Mammary epithelial cell (primary cell): ENCODE measurements at regions not wholly inside any gene's neighbourhood (a gene's known extent, or its start where the extent isn't known, plus 50 kb on each side); places are given as distances from the start of the nearest gene placed in this dataset.
"Not testable (repeated sequence)": the region's sequence is repeated elsewhere in the genome, so short reads cannot be mapped to it uniquely, and the experiment has no call there.

ENCODE experiments used
- EZH2 ChIP-seq: IDR thresholded peaks from 2 replicates; pipeline ENCODE4 v1.6.1; 2012; ENCODE audit warnings: low read length, inconsistent platforms, borderline replicate concordance
- TF ChIP-seq, protein P1 (sequence below), 2 donors: IDR thresholded peaks in 1 of 2; conservative IDR thresholded peaks in 1 of 2; 2 replicates each; pipeline ENCODE4 v1.5.1; 2011 to 2012; ENCODE audit warnings: inconsistent platforms in 2 of 2, low read length in 2 of 2, mild to moderate bottlenecking in 2 of 2, control low read depth in 1 of 2, low read depth in 1 of 2; ENCODE audit not compliant: insufficient read depth in 1 of 2; ENCODE audit errors: extremely low read depth in 1 of 2

DNA sequence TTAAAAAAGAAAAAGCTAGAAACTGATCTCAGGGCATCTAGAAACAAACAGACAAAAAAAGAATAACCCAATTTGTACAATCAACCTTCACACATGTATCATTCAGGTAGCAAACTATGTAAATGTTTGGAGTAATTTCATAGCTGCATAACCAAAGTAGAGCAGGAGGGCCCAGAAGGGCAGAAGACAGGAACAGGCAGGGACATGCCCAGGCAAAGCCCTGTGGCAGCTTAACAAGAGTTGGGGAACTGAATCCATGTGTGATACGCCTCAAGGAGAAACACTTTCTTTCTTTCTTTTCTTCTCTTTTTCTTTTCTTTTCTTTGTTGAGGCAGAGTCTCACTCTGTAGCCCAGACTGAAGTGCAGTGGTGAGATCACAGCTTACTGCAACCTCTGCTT, 390.4 kb upstream of the ANKRD20A1 start:
- not testable (repeated sequence) for TF ChIP-seq EZH2
- TF ChIP-seq, protein P1, sequence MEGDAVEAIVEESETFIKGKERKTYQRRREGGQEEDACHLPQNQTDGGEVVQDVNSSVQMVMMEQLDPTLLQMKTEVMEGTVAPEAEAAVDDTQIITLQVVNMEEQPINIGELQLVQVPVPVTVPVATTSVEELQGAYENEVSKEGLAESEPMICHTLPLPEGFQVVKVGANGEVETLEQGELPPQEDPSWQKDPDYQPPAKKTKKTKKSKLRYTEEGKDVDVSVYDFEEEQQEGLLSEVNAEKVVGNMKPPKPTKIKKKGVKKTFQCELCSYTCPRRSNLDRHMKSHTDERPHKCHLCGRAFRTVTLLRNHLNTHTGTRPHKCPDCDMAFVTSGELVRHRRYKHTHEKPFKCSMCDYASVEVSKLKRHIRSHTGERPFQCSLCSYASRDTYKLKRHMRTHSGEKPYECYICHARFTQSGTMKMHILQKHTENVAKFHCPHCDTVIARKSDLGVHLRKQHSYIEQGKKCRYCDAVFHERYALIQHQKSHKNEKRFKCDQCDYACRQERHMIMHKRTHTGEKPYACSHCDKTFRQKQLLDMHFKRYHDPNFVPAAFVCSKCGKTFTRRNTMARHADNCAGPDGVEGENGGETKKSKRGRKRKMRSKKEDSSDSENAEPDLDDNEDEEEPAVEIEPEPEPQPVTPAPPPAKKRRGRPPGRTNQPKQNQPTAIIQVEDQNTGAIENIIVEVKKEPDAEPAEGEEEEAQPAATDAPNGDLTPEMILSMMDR (conservative IDR thresholded peaks at IDR 0.05 in 1 of 2, IDR thresholded peaks at IDR 0.05 in 1 of 2; ENCODE audit: extremely low read depth in 1 of 2, insufficient read depth in 1 of 2, low read depth in 1 of 2, low read length in 2 of 2): not testable (repeated sequence)
